ENCODE measurements at regions not wholly inside any gene's neighbourhood (a gene's known extent, or its start where the extent isn't known, plus 50 kb on each side); places are given as distances from the start of the nearest gene placed in this dataset.
"Not testable (repeated sequence)": the region's sequence is repeated elsewhere in the genome, so short reads cannot be mapped to it uniquely, and the experiment has no call there.

- Histone ChIP-seq H3K9me3 (ENCODE audit: control insufficient read depth in 1 of 2, low read length in 2 of 2) (no peaks in the 10 kb centered on the region), H3K36me3 (ENCODE audit: control insufficient read depth in 1 of 2, insufficient read depth in 2 of 2, low read length in 2 of 2) (no peaks in the 10 kb centered on the region), H3K4me3 (ENCODE audit: low read depth in 1 of 2, low read length in 2 of 2) (peak overlapping the region in 1 of 2 donors; percentile 1), H3K27ac (ENCODE audit: low read depth, low read length) (no peak overlapping the region), H3K9ac (ENCODE audit: low read depth in 1 of 2, low read length in 2 of 2) (no peak overlapping the region), H3K27me3 (ENCODE audit: control insufficient read depth in 1 of 2, insufficient read depth in 2 of 2, low read length in 2 of 2) (no peaks in the 10 kb centered on the region), H3K4me1 (ENCODE audit: control insufficient read depth in 1 of 2, insufficient read depth in 2 of 2, low read length in 2 of 2) (no peaks in the 10 kb centered on the region)
Observed at GRCh38 chr21:7916329-7917303, 2604.8 kb upstream of the TPTE start.

GRCh38 chr21:7917729-7918128, 2603.7 kb upstream of the TPTE start:
- H3K27me3 ChIP-seq (ENCODE audit: control insufficient read depth in 1 of 2, insufficient read depth in 2 of 2, low read length in 2 of 2): no peaks in the 10 kb centered on the region
- H3K9me3 ChIP-seq (ENCODE audit: control insufficient read depth in 1 of 2, low read length in 2 of 2): no peaks in the 10 kb centered on the region
- no peak overlapping the region for H3K9ac ChIP-seq (ENCODE audit: low read depth in 1 of 2, low read length in 2 of 2)
- H3K36me3 ChIP-seq (ENCODE audit: control insufficient read depth in 1 of 2, insufficient read depth in 2 of 2, low read length in 2 of 2): no peaks in the 10 kb centered on the region
- H3K4me1 ChIP-seq (ENCODE audit: control insufficient read depth in 1 of 2, insufficient read depth in 2 of 2, low read length in 2 of 2): no peaks in the 10 kb centered on the region
- no peak overlapping the region for H3K4me3 ChIP-seq (ENCODE audit: low read depth in 1 of 2, low read length in 2 of 2)
- no peak overlapping the region for H3K27ac ChIP-seq (ENCODE audit: low read depth, low read length)

GRCh38 chr21:7925918-7926582, 2595.3 kb upstream of the TPTE start:
- not testable (repeated sequence) for H3K27ac ChIP-seq (ENCODE audit: low read depth, low read length); H3K27me3 ChIP-seq (ENCODE audit: control insufficient read depth in 1 of 2, insufficient read depth in 2 of 2, low read length in 2 of 2); H3K36me3 ChIP-seq (ENCODE audit: control insufficient read depth in 1 of 2, insufficient read depth in 2 of 2, low read length in 2 of 2); H3K4me1 ChIP-seq (ENCODE audit: control insufficient read depth in 1 of 2, insufficient read depth in 2 of 2, low read length in 2 of 2); H3K9ac ChIP-seq (ENCODE audit: low read depth in 1 of 2, low read length in 2 of 2)
- peak overlapping the region in 1 of 2 donors; percentile 7 for H3K4me3 ChIP-seq (ENCODE audit: low read depth in 1 of 2, low read length in 2 of 2)
- H3K9me3 ChIP-seq (ENCODE audit: control insufficient read depth in 1 of 2, low read length in 2 of 2): peaks cover 0 to 13% of the 10 kb centered on the region in 2 donors

- peaks cover 0 to 38% of the 10 kb centered on the region in 2 donors for H3K9me3 ChIP-seq (ENCODE audit: control insufficient read depth in 1 of 2, low read length in 2 of 2)
- H3K27me3 ChIP-seq (ENCODE audit: control insufficient read depth in 1 of 2, insufficient read depth in 2 of 2, low read length in 2 of 2); H3K27ac ChIP-seq (ENCODE audit: low read depth, low read length); H3K4me1 ChIP-seq (ENCODE audit: control insufficient read depth in 1 of 2, insufficient read depth in 2 of 2, low read length in 2 of 2); H3K9ac ChIP-seq (ENCODE audit: low read depth in 1 of 2, low read length in 2 of 2); H3K36me3 ChIP-seq (ENCODE audit: control insufficient read depth in 1 of 2, insufficient read depth in 2 of 2, low read length in 2 of 2): not testable (repeated sequence)
- peak overlapping the region in 1 of 2 donors; percentile 11 for H3K4me3 ChIP-seq (ENCODE audit: low read depth in 1 of 2, low read length in 2 of 2)
Observed at GRCh38 chr21:7928528-7928927, 2592.9 kb upstream of the TPTE start.

GRCh38 chr21:7929586-7929985, 2591.8 kb upstream of the TPTE start:
- not testable (repeated sequence) for H3K27me3 ChIP-seq (ENCODE audit: control insufficient read depth in 1 of 2, insufficient read depth in 2 of 2, low read length in 2 of 2); H3K36me3 ChIP-seq (ENCODE audit: control insufficient read depth in 1 of 2, insufficient read depth in 2 of 2, low read length in 2 of 2); H3K9ac ChIP-seq (ENCODE audit: low read depth in 1 of 2, low read length in 2 of 2); H3K27ac ChIP-seq (ENCODE audit: low read depth, low read length); H3K4me1 ChIP-seq (ENCODE audit: control insufficient read depth in 1 of 2, insufficient read depth in 2 of 2, low read length in 2 of 2); H3K4me3 ChIP-seq (ENCODE audit: low read depth in 1 of 2, low read length in 2 of 2)
- H3K9me3 ChIP-seq (ENCODE audit: control insufficient read depth in 1 of 2, low read length in 2 of 2): peaks cover 0 to 48% of the 10 kb centered on the region in 2 donors

- H3K4me1 ChIP-seq (ENCODE audit: control insufficient read depth in 1 of 2, insufficient read depth in 2 of 2, low read length in 2 of 2); H3K27me3 ChIP-seq (ENCODE audit: control insufficient read depth in 1 of 2, insufficient read depth in 2 of 2, low read length in 2 of 2); H3K4me3 ChIP-seq (ENCODE audit: low read depth in 1 of 2, low read length in 2 of 2); H3K27ac ChIP-seq (ENCODE audit: low read depth, low read length); H3K36me3 ChIP-seq (ENCODE audit: control insufficient read depth in 1 of 2, insufficient read depth in 2 of 2, low read length in 2 of 2); H3K9ac ChIP-seq (ENCODE audit: low read depth in 1 of 2, low read length in 2 of 2): not testable (repeated sequence)
- H3K9me3 ChIP-seq (ENCODE audit: control insufficient read depth in 1 of 2, low read length in 2 of 2): peaks cover 0 to 57% of the 10 kb centered on the region in 2 donors
Observed at GRCh38 chr21:7930445-7930844, 2590.9 kb upstream of the TPTE start.

- not testable (repeated sequence) for H3K27me3 ChIP-seq (ENCODE audit: control insufficient read depth in 1 of 2, insufficient read depth in 2 of 2, low read length in 2 of 2); H3K27ac ChIP-seq (ENCODE audit: low read depth, low read length); H3K4me1 ChIP-seq (ENCODE audit: control insufficient read depth in 1 of 2, insufficient read depth in 2 of 2, low read length in 2 of 2); H3K36me3 ChIP-seq (ENCODE audit: control insufficient read depth in 1 of 2, insufficient read depth in 2 of 2, low read length in 2 of 2); H3K9ac ChIP-seq (ENCODE audit: low read depth in 1 of 2, low read length in 2 of 2)
- peak overlapping the region in 1 of 2 donors; percentile 2 for H3K4me3 ChIP-seq (ENCODE audit: low read depth in 1 of 2, low read length in 2 of 2)
- H3K9me3 ChIP-seq (ENCODE audit: control insufficient read depth in 1 of 2, low read length in 2 of 2): peaks cover 0 to 73% of the 10 kb centered on the region in 2 donors
Observed at GRCh38 chr21:7932113-7932512, 2589.3 kb upstream of the TPTE start.

- H3K4me3 ChIP-seq (ENCODE audit: low read depth in 1 of 2, low read length in 2 of 2); H3K27me3 ChIP-seq (ENCODE audit: control insufficient read depth in 1 of 2, insufficient read depth in 2 of 2, low read length in 2 of 2); H3K36me3 ChIP-seq (ENCODE audit: control insufficient read depth in 1 of 2, insufficient read depth in 2 of 2, low read length in 2 of 2); H3K27ac ChIP-seq (ENCODE audit: low read depth, low read length); H3K4me1 ChIP-seq (ENCODE audit: control insufficient read depth in 1 of 2, insufficient read depth in 2 of 2, low read length in 2 of 2); H3K9ac ChIP-seq (ENCODE audit: low read depth in 1 of 2, low read length in 2 of 2): not testable (repeated sequence)
- peaks cover 0 to 79% of the 10 kb centered on the region in 2 donors for H3K9me3 ChIP-seq (ENCODE audit: control insufficient read depth in 1 of 2, low read length in 2 of 2)
Observed at GRCh38 chr21:7932834-7933233, 2588.5 kb upstream of the TPTE start.

- Histone ChIP-seq H3K27me3 (ENCODE audit: control insufficient read depth in 1 of 2, insufficient read depth in 2 of 2, low read length in 2 of 2) (no peaks in the 10 kb centered on the region), H3K36me3 (ENCODE audit: control insufficient read depth in 1 of 2, insufficient read depth in 2 of 2, low read length in 2 of 2) (no peaks in the 10 kb centered on the region), H3K9me3 (ENCODE audit: control insufficient read depth in 1 of 2, low read length in 2 of 2) (peaks cover 0 to 90% of the 10 kb centered on the region in 2 donors), H3K9ac (ENCODE audit: low read depth in 1 of 2, low read length in 2 of 2) (no peak overlapping the region), H3K4me1 (ENCODE audit: control insufficient read depth in 1 of 2, insufficient read depth in 2 of 2, low read length in 2 of 2) (no peaks in the 10 kb centered on the region), H3K4me3 (ENCODE audit: low read depth in 1 of 2, low read length in 2 of 2) (peak overlapping the region in 1 of 2 donors; percentile 4), H3K27ac (ENCODE audit: low read depth, low read length) (no peak overlapping the region)
Observed at GRCh38 chr21:7933923-7934322, 2587.5 kb upstream of the TPTE start.

- not testable (repeated sequence) for H3K9ac ChIP-seq (ENCODE audit: low read depth in 1 of 2, low read length in 2 of 2); H3K27ac ChIP-seq (ENCODE audit: low read depth, low read length); H3K36me3 ChIP-seq (ENCODE audit: control insufficient read depth in 1 of 2, insufficient read depth in 2 of 2, low read length in 2 of 2); H3K27me3 ChIP-seq (ENCODE audit: control insufficient read depth in 1 of 2, insufficient read depth in 2 of 2, low read length in 2 of 2); H3K4me3 ChIP-seq (ENCODE audit: low read depth in 1 of 2, low read length in 2 of 2); H3K4me1 ChIP-seq (ENCODE audit: control insufficient read depth in 1 of 2, insufficient read depth in 2 of 2, low read length in 2 of 2)
- H3K9me3 ChIP-seq (ENCODE audit: control insufficient read depth in 1 of 2, low read length in 2 of 2): peaks cover 0 to 98% of the 10 kb centered on the region in 2 donors
Observed at GRCh38 chr21:7937297-7937696, 2584.1 kb upstream of the TPTE start.
